Vagina (tissue), 2 donors: ENCODE measurements at regions not wholly inside any gene's neighbourhood (a gene's known extent, or its start where the extent isn't known, plus 50 kb on each side); places are given as distances from the start of the nearest gene placed in this dataset.

Experiments used
- DNase-seq, 2 donors: peaks; one replicate each; pipeline ENCODE4 v3.0.0-alpha.2; 2017; ENCODE audit errors: extremely low spot score in 2 of 2
- H3K27ac ChIP-seq: fragments of 200-600 bp; sonication (generic); one replicate; pipeline ENCODE4 v1.5.1; 2019
- H3K27me3 ChIP-seq: fragments of 200-600 bp; sonication (generic); one replicate; pipeline ENCODE4 v1.5.1; 2019
- H3K36me3 ChIP-seq, 2 donors: fragments of 200-600 bp; sonication (generic); one replicate each; pipeline ENCODE4 v1.5.1; 2017 to 2019
- H3K4me1 ChIP-seq: fragments of 200-600 bp; sonication (generic); one replicate; pipeline ENCODE4 v1.5.1; 2019
- H3K4me3 ChIP-seq, 2 donors: fragments of 200-600 bp; sonication (generic); 1 replicate in 1 of 2; 2 replicates in 1 of 2; pipeline ENCODE4 v1.5.1; 2016 to 2019
- H3K9me3 ChIP-seq: fragments of 200-600 bp; sonication (generic); one replicate; pipeline ENCODE4 v1.5.1; 2019
- POLR2A ChIP-seq, 2 donors: fragments of 450-650 bp; IDR thresholded peaks; one replicate each; pipeline ENCODE4 v1.6.1; 2017; ENCODE audit warnings: antibody characterized with exemption in 2 of 2, mild to moderate bottlenecking in 2 of 2, moderate library complexity in 2 of 2
- POLR2AphosphoS5 ChIP-seq, 2 donors: sonication (generic); formaldehyde crosslinking; IDR thresholded peaks; one replicate each; pipeline ENCODE4 v1.9.0; 2017; ENCODE audit warnings: antibody characterized with exemption in 2 of 2, mild to moderate bottlenecking in 2 of 2, low read depth in 1 of 2; ENCODE audit not compliant: insufficient read depth in 1 of 2
- intact Hi-C: fragments of 100-400 bp; cut with DNase I; formaldehyde crosslinking; loops from one replicate; pipeline ENCODE4 v1.15.1; 2023
- TF ChIP-seq, protein P1 (sequence below), 3 experiments: fragments of 450-650 bp in 2 of 3; fragments of 200-600 bp in 1 of 3; sonication (generic) in 1 of 3; IDR thresholded peaks; one replicate each; pipeline ENCODE4 v1.5.1; 2017 to 2019; ENCODE audit warnings: antibody characterized with exemption in 3 of 3, mild to moderate bottlenecking in 2 of 3, moderate library complexity in 2 of 3

DNA sequence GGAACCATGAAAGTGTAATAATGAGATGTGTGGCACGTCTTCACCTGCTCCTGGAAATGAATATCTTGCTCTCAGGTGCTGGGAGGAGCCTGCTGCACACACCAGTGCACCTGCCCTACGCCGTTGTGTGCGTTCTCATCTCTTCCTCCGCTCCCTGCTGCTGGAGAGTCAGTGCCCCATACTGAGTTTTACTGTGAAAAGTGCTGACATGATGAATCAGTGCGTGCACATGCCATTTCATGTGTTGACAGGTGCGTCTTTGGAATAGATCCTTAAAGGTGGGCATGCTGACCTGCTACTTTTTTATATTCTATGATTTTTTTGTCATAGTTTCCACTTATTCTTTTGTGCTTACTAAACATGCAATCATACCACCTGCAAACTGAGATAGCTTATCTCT, 1015.8 kb downstream of the BRD1 start:
- no peak overlapping the region for H3K27ac ChIP-seq
- TF ChIP-seq POLR2AphosphoS5 (IDR thresholded peaks at IDR 0.05; ENCODE audit: insufficient read depth in 1 of 2, low read depth in 1 of 2) (no peak), POLR2A (IDR thresholded peaks at IDR 0.05) (no peak)
- TF ChIP-seq, protein P1, sequence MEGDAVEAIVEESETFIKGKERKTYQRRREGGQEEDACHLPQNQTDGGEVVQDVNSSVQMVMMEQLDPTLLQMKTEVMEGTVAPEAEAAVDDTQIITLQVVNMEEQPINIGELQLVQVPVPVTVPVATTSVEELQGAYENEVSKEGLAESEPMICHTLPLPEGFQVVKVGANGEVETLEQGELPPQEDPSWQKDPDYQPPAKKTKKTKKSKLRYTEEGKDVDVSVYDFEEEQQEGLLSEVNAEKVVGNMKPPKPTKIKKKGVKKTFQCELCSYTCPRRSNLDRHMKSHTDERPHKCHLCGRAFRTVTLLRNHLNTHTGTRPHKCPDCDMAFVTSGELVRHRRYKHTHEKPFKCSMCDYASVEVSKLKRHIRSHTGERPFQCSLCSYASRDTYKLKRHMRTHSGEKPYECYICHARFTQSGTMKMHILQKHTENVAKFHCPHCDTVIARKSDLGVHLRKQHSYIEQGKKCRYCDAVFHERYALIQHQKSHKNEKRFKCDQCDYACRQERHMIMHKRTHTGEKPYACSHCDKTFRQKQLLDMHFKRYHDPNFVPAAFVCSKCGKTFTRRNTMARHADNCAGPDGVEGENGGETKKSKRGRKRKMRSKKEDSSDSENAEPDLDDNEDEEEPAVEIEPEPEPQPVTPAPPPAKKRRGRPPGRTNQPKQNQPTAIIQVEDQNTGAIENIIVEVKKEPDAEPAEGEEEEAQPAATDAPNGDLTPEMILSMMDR (IDR thresholded peaks at IDR 0.05): no peak
- H3K4me3 ChIP-seq: no peak overlapping the region
- H3K4me1 ChIP-seq: no peaks in the 10 kb centered on the region
- no peak for DNase-seq
- intact Hi-C loops: no loop called here
- H3K36me3 ChIP-seq: no peaks in the 10 kb centered on the region
- H3K27me3 ChIP-seq: no peaks in the 10 kb centered on the region
- H3K9me3 ChIP-seq: no peaks in the 10 kb centered on the region

DNA sequence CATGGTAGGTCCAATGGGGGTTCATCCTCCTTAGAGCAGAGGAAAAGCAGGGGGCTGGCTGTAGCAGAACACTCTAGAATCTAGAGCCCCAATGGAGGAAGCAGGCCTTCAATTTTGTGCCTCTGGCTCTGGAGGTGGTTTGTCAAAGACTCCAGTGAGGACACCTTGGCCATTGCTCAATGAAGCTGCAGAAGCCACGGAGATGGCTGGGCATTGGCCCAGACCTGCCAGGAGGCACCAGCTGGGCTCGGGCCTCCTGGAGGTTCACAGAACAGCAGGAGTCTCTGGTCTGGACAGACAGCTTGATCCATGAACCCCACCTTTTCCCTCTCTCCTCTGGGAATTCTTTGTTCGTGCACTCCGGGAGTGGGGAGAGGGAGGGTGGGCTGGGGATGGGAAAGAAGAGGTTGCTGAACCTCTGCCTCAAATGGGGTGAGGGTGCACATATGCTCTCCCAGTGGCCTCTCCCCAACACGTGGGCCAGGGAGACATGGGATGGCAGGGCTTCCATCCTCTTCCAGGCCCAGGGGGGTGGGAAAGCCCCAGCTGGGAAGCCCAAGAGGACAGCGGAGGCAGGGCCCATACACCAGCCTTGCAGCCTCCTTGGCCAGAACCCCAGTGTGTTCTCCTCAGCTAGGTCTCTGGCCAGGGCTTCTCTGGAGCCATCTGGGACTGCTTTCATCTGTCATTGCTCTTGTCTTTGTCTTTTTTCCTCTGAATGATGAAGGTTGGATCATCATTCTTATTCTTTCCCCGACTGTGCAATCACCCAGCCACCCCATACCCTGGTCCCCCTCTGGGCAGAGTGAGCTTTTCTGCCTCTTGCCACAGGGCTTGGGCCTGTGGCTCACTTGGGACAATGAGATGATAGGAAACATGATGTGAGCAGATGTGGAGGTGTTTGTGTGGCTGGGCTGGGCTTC, 1019.4 kb downstream of the BRD1 start:
- H3K27ac ChIP-seq: no peak overlapping the region
- H3K4me1 ChIP-seq: no peaks in the 10 kb centered on the region
- H3K36me3 ChIP-seq: no peaks in the 10 kb centered on the region
- DNase-seq: no peak
- intact Hi-C loops: no loop called here
- H3K4me3 ChIP-seq: no peak overlapping the region
- TF ChIP-seq, protein P1 (IDR thresholded peaks at IDR 0.05): no peak
- no peak for TF ChIP-seq POLR2AphosphoS5 (IDR thresholded peaks at IDR 0.05; ENCODE audit: insufficient read depth in 1 of 2, low read depth in 1 of 2)
- H3K9me3 ChIP-seq: no peaks in the 10 kb centered on the region
- no peaks in the 10 kb centered on the region for H3K27me3 ChIP-seq

DNA sequence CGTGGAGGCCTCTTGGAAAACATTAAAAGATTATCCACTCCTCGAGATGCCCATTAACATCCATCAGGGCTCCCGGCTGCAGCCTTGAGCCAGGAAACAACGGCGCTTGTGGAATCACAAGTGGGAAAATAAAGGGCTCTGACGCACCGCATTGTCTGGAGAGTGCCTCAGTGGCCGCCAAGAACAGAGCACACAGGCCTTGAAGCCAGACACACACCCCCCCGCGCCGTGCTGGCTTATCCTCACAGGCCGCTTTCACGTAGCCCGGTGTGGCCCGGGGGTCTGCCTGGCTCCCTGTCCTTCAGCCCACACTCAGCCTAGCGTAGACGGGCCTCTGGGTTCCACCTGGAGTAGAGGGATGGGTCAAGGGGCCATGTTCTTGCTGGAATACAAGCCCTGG, 1020.5 kb downstream of the BRD1 start:
- no peak for DNase-seq
- Histone ChIP-seq H3K4me1 (no peaks in the 10 kb centered on the region), H3K27me3 (no peaks in the 10 kb centered on the region), H3K9me3 (no peaks in the 10 kb centered on the region), H3K36me3 (no peaks in the 10 kb centered on the region), H3K27ac (no peak overlapping the region), H3K4me3 (no peak overlapping the region)
- TF ChIP-seq, protein P1 (IDR thresholded peaks at IDR 0.05): no peak
- TF ChIP-seq POLR2A (IDR thresholded peaks at IDR 0.05) (no peak), POLR2AphosphoS5 (IDR thresholded peaks at IDR 0.05; ENCODE audit: insufficient read depth in 1 of 2, low read depth in 1 of 2) (no peak)
- intact Hi-C loops: no loop called here

DNA sequence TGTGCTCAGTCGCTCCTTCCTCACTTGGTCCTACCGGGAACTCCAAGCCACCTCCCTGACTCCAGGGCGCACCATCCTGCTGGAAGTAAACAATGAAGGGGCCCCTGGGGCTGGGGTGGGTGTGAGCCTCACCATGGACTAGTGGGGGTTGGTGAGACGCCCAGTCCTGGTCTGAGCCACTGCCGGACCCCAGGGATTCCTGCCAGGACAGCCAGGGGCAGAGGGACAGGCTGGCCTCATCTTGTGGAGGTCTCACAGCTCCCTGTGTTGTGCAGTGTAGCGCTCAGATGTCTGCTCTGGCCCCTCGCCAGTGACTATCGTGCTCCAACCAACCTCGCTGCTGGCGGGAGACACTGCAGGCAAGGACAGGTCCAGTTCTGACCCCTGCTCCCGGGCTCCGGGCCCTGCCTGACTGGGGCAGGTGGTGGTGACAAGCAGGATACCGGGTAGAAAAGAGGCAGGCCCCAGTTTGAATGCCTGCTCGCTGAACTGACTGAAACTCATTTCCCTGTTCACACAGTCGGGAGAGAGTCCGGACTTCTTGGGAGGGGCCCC, 1021.4 kb downstream of the BRD1 start:
- no peak for DNase-seq
- Histone ChIP-seq H3K4me1 (no peaks in the 10 kb centered on the region), H3K4me3 (no peak overlapping the region), H3K27ac (no peak overlapping the region), H3K27me3 (no peaks in the 10 kb centered on the region), H3K36me3 (no peaks in the 10 kb centered on the region), H3K9me3 (no peaks in the 10 kb centered on the region)
- intact Hi-C loops: no loop called here
- TF ChIP-seq, protein P1 (IDR thresholded peaks at IDR 0.05): no peak
- TF ChIP-seq POLR2AphosphoS5 (IDR thresholded peaks at IDR 0.05; ENCODE audit: insufficient read depth in 1 of 2, low read depth in 1 of 2) (no peak), POLR2A (IDR thresholded peaks at IDR 0.05) (no peak)

DNA sequence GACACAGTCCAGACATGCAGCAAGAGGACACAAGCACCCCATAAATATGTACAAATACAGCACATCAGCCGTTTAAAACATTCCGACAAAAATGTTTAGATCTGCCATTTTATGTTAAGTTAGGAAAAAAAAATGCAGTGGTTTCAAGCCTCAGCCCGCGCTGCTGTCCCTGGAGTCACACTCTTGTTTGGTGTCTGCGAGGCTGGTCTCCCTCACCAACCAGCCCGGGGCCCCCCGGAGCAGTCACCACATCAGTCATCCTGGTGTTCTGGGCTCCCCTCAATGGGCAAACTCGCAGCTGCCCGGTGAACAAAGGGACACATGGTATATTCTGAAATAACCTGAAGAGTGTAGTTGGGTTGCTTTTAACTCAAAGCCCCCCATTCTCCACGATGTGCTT, 1022.2 kb downstream of the BRD1 start:
- Histone ChIP-seq H3K27ac (no peak overlapping the region), H3K27me3 (no peaks in the 10 kb centered on the region), H3K36me3 (no peaks in the 10 kb centered on the region), H3K4me1 (no peaks in the 10 kb centered on the region), H3K9me3 (no peaks in the 10 kb centered on the region), H3K4me3 (no peak overlapping the region)
- DNase-seq: no peak
- TF ChIP-seq, protein P1 (IDR thresholded peaks at IDR 0.05): no peak
- TF ChIP-seq POLR2A (IDR thresholded peaks at IDR 0.05) (no peak), POLR2AphosphoS5 (IDR thresholded peaks at IDR 0.05; ENCODE audit: insufficient read depth in 1 of 2, low read depth in 1 of 2) (no peak)
- intact Hi-C loops: no loop called here
